ENCODE measurements at regions not wholly inside any gene's neighbourhood (a gene's known extent, or its start where the extent isn't known, plus 50 kb on each side); places are given as distances from the start of the nearest gene placed in this dataset.
"Not testable (repeated sequence)": the region's sequence is repeated elsewhere in the genome, so short reads cannot be mapped to it uniquely, and the experiment has no call there.

- TF ChIP-seq, protein P1, sequence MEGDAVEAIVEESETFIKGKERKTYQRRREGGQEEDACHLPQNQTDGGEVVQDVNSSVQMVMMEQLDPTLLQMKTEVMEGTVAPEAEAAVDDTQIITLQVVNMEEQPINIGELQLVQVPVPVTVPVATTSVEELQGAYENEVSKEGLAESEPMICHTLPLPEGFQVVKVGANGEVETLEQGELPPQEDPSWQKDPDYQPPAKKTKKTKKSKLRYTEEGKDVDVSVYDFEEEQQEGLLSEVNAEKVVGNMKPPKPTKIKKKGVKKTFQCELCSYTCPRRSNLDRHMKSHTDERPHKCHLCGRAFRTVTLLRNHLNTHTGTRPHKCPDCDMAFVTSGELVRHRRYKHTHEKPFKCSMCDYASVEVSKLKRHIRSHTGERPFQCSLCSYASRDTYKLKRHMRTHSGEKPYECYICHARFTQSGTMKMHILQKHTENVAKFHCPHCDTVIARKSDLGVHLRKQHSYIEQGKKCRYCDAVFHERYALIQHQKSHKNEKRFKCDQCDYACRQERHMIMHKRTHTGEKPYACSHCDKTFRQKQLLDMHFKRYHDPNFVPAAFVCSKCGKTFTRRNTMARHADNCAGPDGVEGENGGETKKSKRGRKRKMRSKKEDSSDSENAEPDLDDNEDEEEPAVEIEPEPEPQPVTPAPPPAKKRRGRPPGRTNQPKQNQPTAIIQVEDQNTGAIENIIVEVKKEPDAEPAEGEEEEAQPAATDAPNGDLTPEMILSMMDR (IDR thresholded peaks at IDR 0.05), result not testable (repeated sequence)
- not testable (repeated sequence) for TF ChIP-seq EP300 (IDR thresholded peaks at IDR 0.05)
These were observed 94.7 kb downstream of the POTEH start for GRCh38 chr22:15784383-15785085.
